Endothelial cell of umbilical vein (primary cell): ENCODE measurements at regions not wholly inside any gene's neighbourhood (a gene's known extent, or its start where the extent isn't known, plus 50 kb on each side); places are given as distances from the start of the nearest gene placed in this dataset.
A peak's percentile ranks its signal among the peaks of the same experiment; 100 is the strongest.

Experiments
- BruUV-seq: library from RNA; stranded (reverse); fragments of 400-500 nt; replicated peaks from 2 replicates; lab custom pipeline; 2021; lab: Mats Ljungman, UMichigan
- CTCF ChIA-PET: fragments of 300-600, 350-600 bp; sonication (Branson Sonifier 250); formaldehyde crosslinking; loops from one replicate; lab custom pipeline; 2021; ENCODE audit warnings: antibody characterized with exemption, inconsistent platforms; lab: Charles Lee
- POLR2A ChIA-PET: fragments of 300-600, 350-600 bp; sonication (Branson Sonifier 250); formaldehyde crosslinking; loops from one replicate; lab custom pipeline; 2021; ENCODE audit warnings: antibody characterized with exemption, inconsistent platforms; lab: Charles Lee
- DNase-seq: peaks from one replicate; pipeline ENCODE4 v3.0.0-alpha.2; 2011; ENCODE audit warnings: low read depth, low spot score
- FAIRE-seq: peaks from 2 replicates; lab custom pipeline; 2011; peaks lifted over from hg19 to GRCh38; lab: Jason Lieb, UNC
- H2AFZ ChIP-seq: 2 replicates; pipeline ENCODE4 v1.6.0; 2012; ENCODE audit warnings: low read depth, low read length, control low read depth, inconsistent platforms
- H3K27ac ChIP-seq: 2 replicates; pipeline ENCODE4 v1.5.1; 2011; ENCODE audit warnings: low read depth, mild to moderate bottlenecking, control low read depth, low read length, moderate library complexity; ENCODE audit not compliant: insufficient read depth
- H3K27me3 ChIP-seq, 2 experiments: 2 replicates each; pipeline versions ENCODE4 v1.6.0 to v1.6.1; 2011; ENCODE audit warnings: low read length in 2 of 2, mixed read lengths in 1 of 2; ENCODE audit not compliant: control insufficient read depth in 2 of 2, insufficient read depth in 2 of 2
- H3K36me3 ChIP-seq, 2 experiments: 2 replicates in 1 of 2; 3 replicates in 1 of 2; pipeline ENCODE4 v1.5.1; 2011; ENCODE audit warnings: low read length in 2 of 2, mild to moderate bottlenecking in 1 of 2, moderate library complexity in 1 of 2; ENCODE audit not compliant: control insufficient read depth in 2 of 2, insufficient read depth in 2 of 2; ENCODE audit errors: extremely low read depth in 1 of 2
- H3K4me1 ChIP-seq: 3 replicates; pipeline ENCODE4 v1.5.1; 2011; ENCODE audit warnings: mild to moderate bottlenecking, low read length; ENCODE audit not compliant: control insufficient read depth, insufficient read depth; ENCODE audit errors: extremely low read depth
- H3K4me2 ChIP-seq: 2 replicates; pipeline ENCODE4 v1.6.1; 2011; ENCODE audit warnings: low read length, control low read depth, mixed read lengths; ENCODE audit not compliant: insufficient read depth
- H3K4me3 ChIP-seq, 3 experiments: fragments of 200-600 bp in 1 of 3; sonication (generic), shearing (Covaris generic) in 1 of 3; replicated peaks in 1 of 3; 2 replicates each; pipeline ENCODE4 v1.5.1; 2011 to 2016; ENCODE audit warnings: control low read depth in 3 of 3, low read length in 3 of 3, mild to moderate bottlenecking in 2 of 3, inconsistent platforms in 1 of 3, low read depth in 1 of 3, moderate library complexity in 1 of 3; ENCODE audit not compliant: insufficient read depth in 1 of 3
- H3K79me2 ChIP-seq: 2 replicates; pipeline ENCODE4 v1.6.0; 2012; ENCODE audit warnings: low read length, inconsistent platforms; ENCODE audit not compliant: control insufficient read depth, insufficient read depth
- H3K9ac ChIP-seq: replicated peaks from 2 replicates; pipeline ENCODE3; 2011; ENCODE audit warnings: low read length, control low read depth; ENCODE audit not compliant: insufficient read depth; ENCODE audit errors: extremely low read depth
- H3K9me1 ChIP-seq: replicated peaks from 3 replicates; pipeline ENCODE4 v1.6.0; 2011; ENCODE audit warnings: mild to moderate bottlenecking, low read length; ENCODE audit not compliant: control insufficient read depth, insufficient read depth; ENCODE audit errors: extremely low read depth
- H3K9me3 ChIP-seq: replicated peaks from 2 replicates; pipeline ENCODE4 v1.5.1; 2012; ENCODE audit warnings: low read length, inconsistent platforms; ENCODE audit not compliant: control insufficient read depth, insufficient read depth
- H4K20me1 ChIP-seq: replicated peaks from 2 replicates; pipeline ENCODE3; 2011; ENCODE audit warnings: mild to moderate bottlenecking, low read length; ENCODE audit not compliant: control insufficient read depth, insufficient read depth; ENCODE audit errors: extremely low read depth
- EZH2 ChIP-seq: IDR thresholded peaks from 2 replicates; pipeline ENCODE4 v1.6.1; 2012; ENCODE audit warnings: borderline replicate concordance, low read depth, mild to moderate bottlenecking, moderate library complexity, low read length, inconsistent platforms; ENCODE audit not compliant: severe bottlenecking
- FOS ChIP-seq: IDR thresholded peaks from 2 replicates; pipeline ENCODE4 v1.6.1; 2011; ENCODE audit warnings: mild to moderate bottlenecking, low read length, moderate library complexity, borderline replicate concordance; ENCODE audit not compliant: insufficient read depth
- GATA2 ChIP-seq: IDR thresholded peaks from 2 replicates; pipeline ENCODE4 v1.7.0; 2011; ENCODE audit warnings: low read depth, mild to moderate bottlenecking, moderate library complexity, mixed read lengths, low read length; ENCODE audit not compliant: insufficient read length, insufficient read depth
- JUN ChIP-seq: IDR thresholded peaks from 2 replicates; pipeline ENCODE4 v1.6.1; 2011; ENCODE audit warnings: borderline replicate concordance, low read depth; ENCODE audit not compliant: insufficient read length, insufficient read depth
- MYC ChIP-seq: IDR thresholded peaks from one replicate; pipeline ENCODE4 v1.6.1; 2011; ENCODE audit warnings: mild to moderate bottlenecking, low read depth, low read length
- POLR2A ChIP-seq: IDR thresholded peaks from 2 replicates; pipeline ENCODE4 v1.6.1; 2012; ENCODE audit warnings: low read depth, mild to moderate bottlenecking, control low read depth, low read length
- POLR2AphosphoS5 ChIP-seq: IDR thresholded peaks from 2 replicates; pipeline ENCODE4 v1.6.1; 2012; ENCODE audit warnings: low read depth, mild to moderate bottlenecking, control low read depth, low read length, moderate library complexity; ENCODE audit not compliant: insufficient read depth
- dilution Hi-C: fragments of 300-500 bp; cut with MboI; formaldehyde crosslinking; loops from one replicate; pipeline ENCODE4 v1.15.0; 2019; ENCODE audit warnings: low sequenced_read_pairs; ENCODE audit not compliant: extremely low pct_ligation_motif_present
- intact Hi-C: fragments of 100-400 bp; cut with micrococcal nuclease; formaldehyde crosslinking; loops from one replicate; pipeline ENCODE4 v1.10.0; 2022
- TF ChIP-seq, protein P1 (sequence below), 2 donors: IDR thresholded peaks; 1 replicate in 1 of 2; 2 replicates in 1 of 2; pipeline ENCODE4 v1.5.1; 2011; ENCODE audit warnings: low read length in 2 of 2, mild to moderate bottlenecking in 2 of 2, moderate library complexity in 2 of 2, control low read depth in 1 of 2, inconsistent platforms in 1 of 2, low read depth in 1 of 2; ENCODE audit not compliant: insufficient read depth in 1 of 2; ENCODE audit errors: extremely low read depth in 1 of 2
- TF ChIP-seq, protein P2 (sequence below): IDR thresholded peaks from 2 replicates; pipeline ENCODE4 v1.6.1; 2011; ENCODE audit not compliant: insufficient read depth, insufficient read length

DNA sequence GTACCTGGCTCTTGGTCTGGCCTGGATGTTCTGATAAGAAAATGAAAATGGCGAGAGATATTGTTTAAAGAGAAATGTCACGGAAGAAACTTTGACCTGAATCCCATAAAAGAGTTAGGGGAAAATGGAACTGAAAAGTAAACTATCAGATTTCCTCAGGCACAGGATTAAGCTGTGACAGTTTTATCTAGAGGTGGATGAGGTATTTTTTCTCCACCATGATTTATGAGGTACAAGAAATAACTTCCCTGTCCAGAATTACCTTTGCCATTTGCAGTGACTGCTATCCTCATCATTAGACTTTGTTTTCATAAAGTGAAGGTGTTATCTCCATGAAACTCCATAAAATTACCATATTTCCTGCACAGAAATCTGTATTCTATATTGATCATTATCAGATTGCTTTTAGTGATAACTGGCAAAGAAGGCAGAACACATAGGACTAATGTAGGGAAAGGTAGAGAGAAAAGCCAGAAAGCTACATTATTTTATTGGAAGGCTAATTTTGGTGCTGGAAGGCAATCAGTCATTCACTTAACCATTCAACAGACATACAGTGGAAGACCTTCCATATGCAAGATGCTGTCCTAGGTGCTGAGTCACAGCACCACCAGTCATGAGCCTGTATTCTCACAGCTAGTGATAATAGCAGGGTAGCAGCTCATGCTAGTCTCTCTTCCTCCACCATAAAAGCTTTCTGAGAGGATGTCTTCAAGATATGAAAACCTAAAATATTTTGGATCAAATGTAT lies 427.3 kb upstream of the CITED2 start:
- BruUV-seq: no TSS peak
- no peaks in the 10 kb centered on the region for H3K27me3 ChIP-seq
- no peaks in the 10 kb centered on the region for H3K79me2 ChIP-seq
- ChIA-PET CTCF (interaction anchor here (0.9 kb wide), 1 partner anchor 16 kb away, joined by 3 read pairs; no protein-coding TSS in a partner anchor), POLR2A (no interaction called here)
- H3K4me1 ChIP-seq: no peaks in the 10 kb centered on the region
- H3K9me3 ChIP-seq: no peaks in the 10 kb centered on the region
- no peaks in the 10 kb centered on the region for H4K20me1 ChIP-seq
- TF ChIP-seq, protein P1, sequence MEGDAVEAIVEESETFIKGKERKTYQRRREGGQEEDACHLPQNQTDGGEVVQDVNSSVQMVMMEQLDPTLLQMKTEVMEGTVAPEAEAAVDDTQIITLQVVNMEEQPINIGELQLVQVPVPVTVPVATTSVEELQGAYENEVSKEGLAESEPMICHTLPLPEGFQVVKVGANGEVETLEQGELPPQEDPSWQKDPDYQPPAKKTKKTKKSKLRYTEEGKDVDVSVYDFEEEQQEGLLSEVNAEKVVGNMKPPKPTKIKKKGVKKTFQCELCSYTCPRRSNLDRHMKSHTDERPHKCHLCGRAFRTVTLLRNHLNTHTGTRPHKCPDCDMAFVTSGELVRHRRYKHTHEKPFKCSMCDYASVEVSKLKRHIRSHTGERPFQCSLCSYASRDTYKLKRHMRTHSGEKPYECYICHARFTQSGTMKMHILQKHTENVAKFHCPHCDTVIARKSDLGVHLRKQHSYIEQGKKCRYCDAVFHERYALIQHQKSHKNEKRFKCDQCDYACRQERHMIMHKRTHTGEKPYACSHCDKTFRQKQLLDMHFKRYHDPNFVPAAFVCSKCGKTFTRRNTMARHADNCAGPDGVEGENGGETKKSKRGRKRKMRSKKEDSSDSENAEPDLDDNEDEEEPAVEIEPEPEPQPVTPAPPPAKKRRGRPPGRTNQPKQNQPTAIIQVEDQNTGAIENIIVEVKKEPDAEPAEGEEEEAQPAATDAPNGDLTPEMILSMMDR (IDR thresholded peaks at IDR 0.05; ENCODE audit: extremely low read depth in 1 of 2, insufficient read depth in 1 of 2, low read depth in 1 of 2, low read length in 2 of 2): no peak
- TF ChIP-seq, protein P2, sequence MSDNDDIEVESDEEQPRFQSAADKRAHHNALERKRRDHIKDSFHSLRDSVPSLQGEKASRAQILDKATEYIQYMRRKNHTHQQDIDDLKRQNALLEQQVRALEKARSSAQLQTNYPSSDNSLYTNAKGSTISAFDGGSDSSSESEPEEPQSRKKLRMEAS: no peak
- TF ChIP-seq FOS: no peak
- no peaks in the 10 kb centered on the region for H3K9me1 ChIP-seq
- no peak overlapping the region for H2AFZ ChIP-seq
- no peak overlapping the region for H3K27ac ChIP-seq
- intact Hi-C loops (no loop called here), dilution Hi-C loops (no loop called here)
- no peak overlapping the region for H3K4me2 ChIP-seq
- H3K36me3 ChIP-seq: no peaks in the 10 kb centered on the region
- FAIRE-seq: peak; percentile 54
- no peak overlapping the region for H3K4me3 ChIP-seq
- H3K9ac ChIP-seq: no peak overlapping the region
- DNase-seq: no peak

DNA sequence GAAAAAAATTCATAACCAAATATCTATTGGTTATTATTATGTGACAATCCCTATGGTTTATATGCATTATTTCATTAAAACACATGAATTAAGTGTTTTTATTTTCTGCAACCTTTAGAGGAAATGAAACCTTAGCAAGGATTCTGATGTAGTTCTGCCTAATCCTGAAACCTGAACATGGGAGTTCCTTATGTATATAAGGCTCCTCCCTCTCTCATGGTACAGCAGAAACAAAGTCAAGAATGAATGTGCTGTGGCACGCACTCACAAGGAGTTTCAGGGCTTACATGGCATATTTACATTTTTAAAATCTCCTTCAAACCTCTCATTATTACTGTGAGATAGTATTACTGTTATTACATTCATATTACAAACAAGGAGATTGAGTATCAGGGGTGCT lies 426.4 kb upstream of the CITED2 start:
- Histone ChIP-seq H3K4me1 (no peaks in the 10 kb centered on the region), H4K20me1 (no peaks in the 10 kb centered on the region), H3K9ac (no peak overlapping the region), H3K9me1 (no peaks in the 10 kb centered on the region), H3K79me2 (no peaks in the 10 kb centered on the region), H3K9me3 (no peaks in the 10 kb centered on the region), H3K27me3 (no peaks in the 10 kb centered on the region), H3K4me2 (no peak overlapping the region), H3K4me3 (no peak overlapping the region), H2AFZ (no peak overlapping the region), H3K36me3 (no peaks in the 10 kb centered on the region), H3K27ac (no peak overlapping the region)
- TF ChIP-seq POLR2AphosphoS5 (no peak), GATA2 (no peak), EZH2 (no peak), MYC (no peak), JUN (no peak), FOS (no peak), POLR2A (no peak)
- TF ChIP-seq, protein P1 (IDR thresholded peaks at IDR 0.05; ENCODE audit: extremely low read depth in 1 of 2, insufficient read depth in 1 of 2, low read depth in 1 of 2, low read length in 2 of 2): no peak
- TF ChIP-seq, protein P2: no peak
- intact Hi-C loops (no loop called here), dilution Hi-C loops (no loop called here)
- no TSS peak for BruUV-seq
- no peak for FAIRE-seq
- no peak for DNase-seq
- ChIA-PET POLR2A (no interaction called here), CTCF (no interaction called here)
